Stimulated activated CD8-positive, alpha-beta memory T cell treated with anti-CD3 and anti-CD28 coated beads, Interleukin-4, amount 100 ng/mL, for 48 hours (primary cell): ENCODE measurements at regions not wholly inside any gene's neighbourhood (a gene's known extent, or its start where the extent isn't known, plus 50 kb on each side); places are given as distances from the start of the nearest gene placed in this dataset.
"Not testable (repeated sequence)": the region's sequence is repeated elsewhere in the genome, so short reads cannot be mapped to it uniquely, and the experiment has no call there.

Experiments
- DNase-seq: peaks from one replicate; pipeline ENCODE4 v3.0.0-alpha.2; 2020

- DNase-seq: no peak
Measured at GRCh38 chr12:77248036-77248435, 182.7 kb upstream of the E2F7 start.

DNA sequence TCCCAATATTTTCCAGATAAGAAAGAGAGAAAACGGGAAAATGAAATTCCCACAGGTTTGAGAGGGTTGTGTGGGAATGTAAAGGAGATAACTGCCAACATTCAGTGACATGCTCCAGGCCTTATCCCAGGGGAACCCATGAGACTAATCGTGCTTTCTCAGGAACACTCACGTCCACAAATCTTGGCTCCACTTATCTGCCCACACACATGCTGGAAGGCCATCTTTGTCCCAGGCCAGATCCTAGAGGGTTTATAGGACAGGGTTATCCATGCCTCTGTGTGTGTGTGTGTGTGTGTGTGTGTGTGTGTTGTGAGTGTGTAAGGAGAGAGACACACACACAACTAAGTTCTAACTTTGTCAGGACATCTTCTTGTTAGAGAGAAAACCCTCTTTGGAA is 182.2 kb upstream of the E2F7 start:
- no peak for DNase-seq

DNA sequence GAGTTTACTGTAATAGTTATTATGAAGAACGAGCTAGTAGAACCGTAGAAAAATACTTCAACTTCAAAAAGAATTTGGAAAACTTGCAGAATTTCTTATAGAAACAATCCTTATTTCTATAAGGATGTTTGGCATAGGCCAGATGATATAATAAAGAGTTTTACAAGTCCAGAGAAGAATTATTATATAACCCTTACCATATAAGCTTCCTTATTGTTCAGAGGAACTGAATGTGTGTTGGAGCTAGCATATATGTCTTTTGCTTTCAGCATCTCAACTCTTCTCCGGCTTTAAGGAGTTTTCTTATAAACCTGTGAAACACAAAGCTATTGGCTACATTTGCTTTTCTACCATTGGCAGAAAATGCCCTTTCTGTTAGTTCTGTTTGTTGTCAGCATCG is 178.0 kb upstream of the E2F7 start:
- DNase-seq: no peak

GRCh38 chr12:77239617-77240016 is 174.2 kb upstream of the E2F7 start:
- no peak for DNase-seq

GRCh38 chr12:77238335-77238734 is 173.0 kb upstream of the E2F7 start:
- no peak for DNase-seq

DNA sequence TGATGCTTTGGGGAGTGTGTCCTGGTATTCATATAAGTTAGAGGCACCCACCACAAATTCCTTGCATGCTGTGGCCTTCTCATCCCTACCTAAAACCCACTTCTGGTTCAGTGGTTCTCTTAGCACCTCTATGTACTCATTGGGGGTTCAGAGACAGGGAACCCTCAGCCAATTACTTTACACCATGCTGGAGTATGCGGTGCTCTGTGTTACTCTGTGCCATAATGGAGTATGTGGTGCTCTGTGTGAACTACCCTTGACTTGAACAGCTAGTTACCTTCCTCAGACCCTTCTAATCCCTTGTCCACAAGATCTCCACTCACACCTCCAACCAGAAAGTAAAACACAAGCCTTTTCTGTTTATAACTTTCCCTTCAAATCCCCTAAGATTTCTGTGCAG is 172.5 kb upstream of the E2F7 start:
- DNase-seq: no peak

DNA sequence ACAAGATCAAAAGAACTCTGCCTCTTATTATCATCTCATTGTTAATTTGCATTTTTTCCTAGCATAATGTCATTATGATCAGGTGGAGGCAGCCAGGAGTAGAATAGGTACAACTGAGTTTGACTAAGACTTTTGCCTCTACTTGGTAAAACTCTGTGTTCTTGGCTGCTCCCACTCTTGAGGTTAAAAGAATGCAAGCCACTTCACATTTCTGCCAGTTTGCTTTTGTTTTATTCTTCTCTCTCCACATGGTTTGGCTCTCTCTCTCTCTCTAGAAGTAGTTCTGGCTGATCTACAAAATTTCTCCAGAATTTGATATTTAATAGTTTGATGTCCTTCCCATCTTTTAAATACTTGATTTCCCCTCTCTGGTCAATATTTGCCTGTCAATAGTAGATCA is 170.7 kb upstream of the E2F7 start:
- DNase-seq: no peak

GRCh38 chr12:77232045-77232444 is 166.7 kb upstream of the E2F7 start:
- no peak for DNase-seq

GRCh38 chr12:77231501-77231918 is 166.1 kb upstream of the E2F7 start:
- DNase-seq: no peak

GRCh38 chr12:77229640-77230442 is 164.5 kb upstream of the E2F7 start:
- DNase-seq: no peak

DNA sequence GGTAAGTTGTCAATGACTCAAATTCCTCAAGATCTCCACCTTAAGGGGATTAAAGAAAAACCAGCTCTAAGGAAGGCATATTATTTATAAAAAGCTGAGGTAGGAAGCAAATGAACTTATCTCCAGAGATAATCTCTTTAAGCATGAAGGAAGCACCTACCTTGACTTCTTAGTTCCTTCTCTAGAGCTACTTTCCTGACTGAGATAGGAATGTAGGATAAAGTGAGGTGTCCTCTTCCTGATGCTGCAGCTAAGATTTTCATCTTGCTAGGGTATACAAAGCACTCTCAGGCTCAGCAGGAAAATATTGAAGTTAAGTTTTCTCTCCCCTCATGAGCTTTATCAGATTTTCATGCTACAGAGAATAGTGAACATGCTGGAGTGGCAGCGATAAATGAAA is 163.0 kb upstream of the E2F7 start:
- DNase-seq: no peak

- DNase-seq: no peak
Measured at GRCh38 chr12:77226368-77226767, 161.0 kb upstream of the E2F7 start.

GRCh38 chr12:77225373-77225772 is 160.0 kb upstream of the E2F7 start:
- no peak for DNase-seq

DNA sequence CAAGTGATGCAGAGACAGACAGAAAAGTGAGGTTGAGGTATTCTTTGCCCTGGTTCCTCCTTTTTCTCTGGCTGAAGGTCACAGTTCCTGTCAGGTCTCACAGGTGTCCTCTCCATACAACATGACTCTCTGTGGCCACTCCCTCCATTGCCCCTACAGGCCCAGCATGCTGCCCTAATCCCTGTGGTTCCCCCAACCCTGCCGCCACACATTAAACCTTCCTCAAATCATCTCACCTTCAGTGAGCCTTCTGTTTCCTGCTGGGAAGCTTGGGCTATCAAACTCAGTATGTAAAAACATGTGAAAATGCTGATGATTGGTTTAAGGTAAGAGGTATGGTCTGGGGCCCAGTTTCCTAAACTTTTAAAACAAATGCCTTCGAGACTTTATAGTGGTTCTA is 159.0 kb upstream of the E2F7 start:
- DNase-seq: no peak

GRCh38 chr12:77222336-77222735 is 157.0 kb upstream of the E2F7 start:
- DNase-seq: no peak

GRCh38 chr12:77220586-77220985 is 155.2 kb upstream of the E2F7 start:
- no peak for DNase-seq

GRCh38 chr12:77218278-77218677 is 152.9 kb upstream of the E2F7 start:
- DNase-seq: no peak

DNA sequence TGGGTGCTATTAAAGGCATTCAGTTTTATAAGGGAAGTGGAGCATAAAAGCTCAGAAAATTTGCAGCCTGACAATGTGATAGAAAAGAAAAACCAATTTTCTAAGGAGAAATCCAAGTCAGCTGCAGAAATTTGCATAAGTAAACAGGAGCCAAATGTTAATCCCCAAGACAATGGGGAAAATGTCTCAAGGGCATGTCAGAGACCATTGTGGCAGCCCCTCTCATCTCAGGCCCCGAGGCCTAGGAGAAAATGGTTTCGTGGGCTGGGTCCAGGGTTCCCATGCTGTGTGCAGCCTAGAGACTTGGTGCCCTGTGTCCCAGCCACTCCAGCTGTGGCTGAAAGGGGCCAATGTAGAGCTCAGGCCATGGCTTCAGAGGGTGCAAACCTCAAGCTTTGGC is 150.8 kb upstream of the E2F7 start:
- not testable (repeated sequence) for DNase-seq

- DNase-seq: no peak
Measured at GRCh38 chr12:77214136-77214535, 148.8 kb upstream of the E2F7 start.

DNA sequence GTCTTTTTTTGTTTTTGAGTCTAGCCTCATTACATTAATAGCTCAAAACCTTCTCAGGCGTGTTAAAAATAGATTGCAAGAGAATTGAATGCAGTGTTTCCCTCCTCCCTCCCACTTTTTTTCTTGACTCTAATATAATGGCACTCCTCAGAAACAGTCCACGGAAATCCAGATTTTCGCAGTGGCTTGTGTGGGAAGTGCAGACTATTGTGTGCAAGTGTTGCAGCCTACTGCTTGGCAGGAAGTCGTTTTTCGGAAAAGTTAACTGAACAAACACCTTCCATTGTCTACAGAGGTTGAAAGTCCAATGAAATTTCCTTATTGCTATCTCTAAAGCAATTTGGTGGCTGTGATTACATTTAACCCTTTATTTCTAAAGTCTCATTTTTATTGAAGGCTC is 147.9 kb upstream of the E2F7 start:
- DNase-seq: no peak

GRCh38 chr12:77210724-77211123 is 145.4 kb upstream of the E2F7 start:
- no peak for DNase-seq

DNA sequence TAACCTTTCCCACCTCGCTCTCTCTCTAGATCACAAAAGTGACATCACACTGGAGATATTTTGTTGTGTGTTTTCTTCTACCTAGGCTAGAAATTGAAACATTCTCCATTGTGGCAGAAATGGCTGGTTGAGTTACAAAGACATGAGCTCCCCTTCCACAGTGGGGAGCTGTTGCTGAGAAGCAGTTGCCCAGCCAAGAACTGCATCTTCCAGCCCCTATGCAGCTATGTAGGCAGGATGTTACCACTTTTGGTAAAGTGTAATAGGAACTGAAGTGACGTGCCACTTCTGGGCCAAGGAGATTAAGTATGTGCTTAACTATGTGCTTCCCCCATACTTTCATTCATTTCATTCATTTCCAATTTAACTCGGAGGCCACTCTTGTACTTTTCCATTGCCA is 138.7 kb upstream of the E2F7 start:
- no peak for DNase-seq

DNA sequence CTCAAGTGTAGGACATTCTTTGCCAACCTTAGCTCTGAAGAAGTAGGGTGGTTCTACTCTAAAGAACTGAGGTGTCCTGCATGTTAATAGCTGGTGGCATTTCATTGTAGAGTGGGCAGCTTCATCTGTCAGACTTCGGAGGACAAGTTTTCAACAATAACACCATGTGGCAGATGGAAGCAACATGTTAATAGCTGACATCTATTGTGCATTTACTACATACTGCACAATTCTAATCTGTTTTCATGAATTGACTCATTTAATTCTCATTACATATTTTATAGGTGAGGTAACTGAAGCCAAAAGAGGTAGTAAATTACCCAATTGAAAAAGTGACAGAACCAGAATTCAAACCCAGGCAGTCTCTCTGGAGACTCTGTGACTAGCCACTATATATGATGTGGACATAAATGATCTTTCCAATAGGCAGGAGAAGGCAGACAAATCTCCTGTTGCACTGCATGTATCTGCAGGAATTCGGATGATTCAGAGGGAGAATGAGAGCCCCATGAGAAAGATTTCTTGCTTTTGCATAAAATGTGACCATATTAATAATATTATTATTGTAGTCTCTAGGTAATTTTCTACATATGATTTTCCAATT is 137.2 kb upstream of the E2F7 start:
- DNase-seq: no peak

DNA sequence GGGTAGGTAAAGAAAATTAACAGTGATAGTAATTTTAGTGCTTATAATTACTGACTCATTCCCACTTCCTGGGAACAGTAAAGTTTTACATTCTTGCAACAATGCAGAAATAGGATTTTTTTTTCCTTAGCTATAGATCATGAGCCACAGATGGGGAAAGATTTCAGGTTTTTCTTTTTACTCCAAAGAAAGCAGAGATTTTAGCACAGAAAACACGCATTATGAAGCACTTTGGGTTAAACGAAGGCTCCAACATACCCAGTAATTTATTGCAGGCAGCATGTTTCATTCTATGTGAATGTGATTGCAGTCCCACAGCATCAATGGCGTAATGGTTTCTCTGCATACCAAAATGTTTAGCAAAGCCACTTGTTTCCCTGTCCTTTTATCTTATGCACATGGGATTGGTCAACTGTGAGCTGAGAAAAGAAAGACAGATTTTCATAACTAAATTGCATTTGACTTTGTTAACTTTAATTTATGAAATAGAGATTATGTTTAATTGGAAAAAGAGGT is 124.6 kb upstream of the E2F7 start:
- no peak for DNase-seq

- no peak for DNase-seq
Measured at GRCh38 chr12:77189458-77189857, 124.1 kb upstream of the E2F7 start.
